ENCODE measurements at regions not wholly inside any gene's neighbourhood (a gene's known extent, or its start where the extent isn't known, plus 50 kb on each side); places are given as distances from the start of the nearest gene placed in this dataset.
"Not testable (repeated sequence)": the region's sequence is repeated elsewhere in the genome, so short reads cannot be mapped to it uniquely, and the experiment has no call there.

DNA sequence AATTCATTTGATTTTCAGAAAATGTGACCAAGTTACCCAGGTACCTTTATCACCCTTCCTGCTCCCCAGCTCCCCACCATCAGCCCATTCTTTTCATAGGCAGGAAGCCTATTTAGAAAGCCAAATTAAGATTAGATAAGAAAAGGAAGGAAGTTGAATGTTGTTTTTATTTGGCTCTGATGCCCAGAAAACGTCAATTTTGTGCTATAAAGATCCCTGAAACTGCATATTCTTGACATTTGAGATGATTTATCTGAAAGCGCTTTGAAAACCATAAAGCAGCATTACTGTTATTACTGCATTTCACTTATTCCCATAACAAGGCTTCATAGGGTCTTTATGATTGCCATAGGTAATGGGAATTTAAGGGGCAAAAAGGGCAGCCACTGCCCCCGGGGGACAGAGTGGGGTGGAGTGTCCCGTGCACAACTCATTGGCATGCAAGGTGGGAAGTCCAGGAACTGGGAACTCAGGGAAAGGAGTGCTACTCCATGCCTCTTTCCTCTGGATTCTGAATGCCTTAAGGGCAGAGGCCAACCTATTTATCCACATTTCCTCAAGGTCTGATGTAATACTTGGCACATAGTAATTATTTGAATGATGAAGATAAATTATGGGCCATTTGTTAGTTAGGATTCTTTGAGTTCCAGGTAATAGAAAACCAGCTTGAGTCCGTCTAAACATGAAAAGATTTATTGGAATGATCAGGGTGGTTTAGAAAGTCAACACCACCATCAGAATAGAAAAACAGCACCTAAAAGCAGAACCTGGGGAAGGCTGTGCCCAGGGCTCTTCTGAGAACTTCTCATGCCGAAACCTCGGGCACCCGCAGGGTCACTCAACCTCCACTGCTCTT, 100.6 kb upstream of the ELMO1 start:
- no peaks in the 10 kb centered on the region for H3K27me3 ChIP-seq
- H3K9me3 ChIP-seq, result no peaks in the 10 kb centered on the region
- H3K36me3 ChIP-seq, result no peaks in the 10 kb centered on the region
- TF ChIP-seq, protein P1, sequence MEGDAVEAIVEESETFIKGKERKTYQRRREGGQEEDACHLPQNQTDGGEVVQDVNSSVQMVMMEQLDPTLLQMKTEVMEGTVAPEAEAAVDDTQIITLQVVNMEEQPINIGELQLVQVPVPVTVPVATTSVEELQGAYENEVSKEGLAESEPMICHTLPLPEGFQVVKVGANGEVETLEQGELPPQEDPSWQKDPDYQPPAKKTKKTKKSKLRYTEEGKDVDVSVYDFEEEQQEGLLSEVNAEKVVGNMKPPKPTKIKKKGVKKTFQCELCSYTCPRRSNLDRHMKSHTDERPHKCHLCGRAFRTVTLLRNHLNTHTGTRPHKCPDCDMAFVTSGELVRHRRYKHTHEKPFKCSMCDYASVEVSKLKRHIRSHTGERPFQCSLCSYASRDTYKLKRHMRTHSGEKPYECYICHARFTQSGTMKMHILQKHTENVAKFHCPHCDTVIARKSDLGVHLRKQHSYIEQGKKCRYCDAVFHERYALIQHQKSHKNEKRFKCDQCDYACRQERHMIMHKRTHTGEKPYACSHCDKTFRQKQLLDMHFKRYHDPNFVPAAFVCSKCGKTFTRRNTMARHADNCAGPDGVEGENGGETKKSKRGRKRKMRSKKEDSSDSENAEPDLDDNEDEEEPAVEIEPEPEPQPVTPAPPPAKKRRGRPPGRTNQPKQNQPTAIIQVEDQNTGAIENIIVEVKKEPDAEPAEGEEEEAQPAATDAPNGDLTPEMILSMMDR (IDR thresholded peaks at IDR 0.05; ENCODE audit: low read depth, low read length), result no peak
- H3K4me3 ChIP-seq (ENCODE audit: low read depth, low read length), result no peak overlapping the region
- DNase-seq, result no peak
- no peaks in the 10 kb centered on the region for H3K4me1 ChIP-seq

DNA sequence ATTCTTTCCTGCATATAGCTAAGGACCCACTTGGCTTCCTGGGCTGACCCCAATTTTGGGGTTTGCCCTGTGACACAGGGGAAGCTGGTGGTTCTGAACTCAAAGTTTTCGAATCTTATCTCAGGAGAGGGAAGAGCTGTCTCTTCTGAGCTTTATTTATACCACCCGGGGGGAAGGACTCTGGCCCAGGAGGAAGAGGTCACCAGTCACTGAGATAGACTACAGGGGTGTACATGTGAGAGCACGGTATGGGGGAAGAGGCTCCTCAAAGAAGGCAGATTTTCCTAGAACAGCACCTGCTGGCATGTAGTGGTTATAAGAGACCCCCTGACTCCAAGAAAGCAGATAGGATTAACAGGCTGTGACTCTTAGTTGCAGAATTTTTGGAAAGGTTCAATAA, 101.8 kb upstream of the ELMO1 start:
- Histone ChIP-seq H3K36me3 (no peaks in the 10 kb centered on the region), H3K9me3 (no peaks in the 10 kb centered on the region), H3K27me3 (no peaks in the 10 kb centered on the region), H3K4me3 (ENCODE audit: low read depth, low read length) (no peak overlapping the region), H3K4me1 (no peaks in the 10 kb centered on the region)
- no peak for DNase-seq
- TF ChIP-seq, protein P1 (IDR thresholded peaks at IDR 0.05; ENCODE audit: low read depth, low read length), result no peak

GRCh38 chr7:37550872-37551271, 102.2 kb upstream of the ELMO1 start:
- Histone ChIP-seq H3K4me1 (no peaks in the 10 kb centered on the region), H3K27me3 (no peaks in the 10 kb centered on the region), H3K36me3 (no peaks in the 10 kb centered on the region), H3K9me3 (no peaks in the 10 kb centered on the region), H3K4me3 (ENCODE audit: low read depth, low read length) (no peak overlapping the region)
- DNase-seq, result no peak
- TF ChIP-seq, protein P1 (IDR thresholded peaks at IDR 0.05; ENCODE audit: low read depth, low read length), result no peak

DNA sequence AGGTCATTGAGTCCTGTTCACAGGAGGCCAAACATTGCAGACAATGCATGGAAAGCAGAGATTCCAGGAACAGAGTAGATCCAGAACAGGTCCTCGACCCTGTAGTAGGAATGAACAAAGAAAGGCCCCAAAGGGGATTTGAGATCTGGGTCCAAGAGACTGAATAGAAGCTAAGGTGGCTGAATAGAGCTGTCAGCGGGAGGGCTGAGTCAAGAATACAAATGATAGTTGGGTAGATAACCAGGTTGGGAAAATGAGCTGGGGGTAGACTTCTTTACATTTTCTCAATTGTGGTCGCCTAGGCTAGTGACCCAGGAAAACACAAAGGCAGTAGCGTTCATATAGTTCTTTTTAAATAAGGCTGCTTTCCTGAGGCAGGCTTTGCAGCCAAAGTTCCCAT, 103.4 kb upstream of the ELMO1 start:
- Histone ChIP-seq H3K4me3 (ENCODE audit: low read depth, low read length) (no peak overlapping the region), H3K9me3 (no peaks in the 10 kb centered on the region), H3K36me3 (no peaks in the 10 kb centered on the region), H3K4me1 (no peaks in the 10 kb centered on the region), H3K27me3 (no peaks in the 10 kb centered on the region)
- DNase-seq, result no peak
- TF ChIP-seq, protein P1 (IDR thresholded peaks at IDR 0.05; ENCODE audit: low read depth, low read length), result no peak

DNA sequence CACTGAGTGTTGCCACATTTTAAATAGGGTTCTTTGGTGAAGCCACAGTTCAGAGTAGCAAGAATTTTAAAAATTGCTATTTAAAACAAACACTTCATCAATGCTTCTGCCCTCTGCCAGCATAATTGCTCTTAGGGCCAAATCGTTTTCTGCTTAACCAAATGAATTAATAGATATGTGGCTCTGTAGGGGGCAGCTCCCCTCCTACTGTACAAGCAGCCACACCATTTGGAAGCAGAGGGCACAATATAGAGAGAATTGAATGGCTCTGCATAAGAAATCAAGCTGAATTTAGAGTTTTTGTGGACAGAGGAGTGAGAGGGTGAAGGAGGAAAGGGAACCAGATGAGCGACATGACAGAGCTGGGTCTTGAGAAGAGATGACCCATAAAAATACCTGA, 103.8 kb upstream of the ELMO1 start:
- DNase-seq, H3K27me3 ChIP-seq, H3K36me3 ChIP-seq: not testable (repeated sequence)

GRCh38 chr7:37555528-37555927, 106.9 kb upstream of the ELMO1 start:
- Histone ChIP-seq H3K4me3 (ENCODE audit: low read depth, low read length) (no peak overlapping the region), H3K4me1 (no peaks in the 10 kb centered on the region), H3K27me3 (no peaks in the 10 kb centered on the region), H3K9me3 (no peaks in the 10 kb centered on the region), H3K36me3 (no peaks in the 10 kb centered on the region)
- DNase-seq, result no peak
- TF ChIP-seq, protein P1 (IDR thresholded peaks at IDR 0.05; ENCODE audit: low read depth, low read length), result no peak

More for the DNA sequence above, 103.8 kb upstream of the ELMO1 start:
- H3K9me3 ChIP-seq; H3K4me1 ChIP-seq; H3K4me3 ChIP-seq (ENCODE audit: low read depth, low read length): not testable (repeated sequence)

All from BE2C (cell line).